ENCODE measurements at regions not wholly inside any gene's neighbourhood (a gene's known extent, or its start where the extent isn't known, plus 50 kb on each side); places are given as distances from the start of the nearest gene placed in this dataset.
"Not testable (repeated sequence)": the region's sequence is repeated elsewhere in the genome, so short reads cannot be mapped to it uniquely, and the experiment has no call there.

GRCh38 chr16:7278636-7279035 lies 54.0 kb upstream of the RBFOX1 start:
- no peak for DNase-seq

- DNase-seq: no peak
These were observed 60.0 kb upstream of the RBFOX1 start for GRCh38 chr16:7272567-7273158.

GRCh38 chr16:7271486-7271885 lies 61.2 kb upstream of the RBFOX1 start:
- no peak for DNase-seq

- no peak for DNase-seq
These were observed 61.8 kb upstream of the RBFOX1 start for GRCh38 chr16:7270823-7271222.

- DNase-seq: no peak
These were observed 62.6 kb upstream of the RBFOX1 start for GRCh38 chr16:7270006-7270405.

GRCh38 chr16:7268182-7268581 lies 64.5 kb upstream of the RBFOX1 start:
- no peak for DNase-seq

- DNase-seq: no peak
These were observed 75.6 kb upstream of the RBFOX1 start for GRCh38 chr16:7257016-7257415.

- no peak for DNase-seq
These were observed 86.1 kb upstream of the RBFOX1 start for GRCh38 chr16:7246578-7246977.

- no peak for DNase-seq
These were observed 93.1 kb upstream of the RBFOX1 start for GRCh38 chr16:7239547-7239946.

- DNase-seq: no peak
These were observed 95.7 kb upstream of the RBFOX1 start for GRCh38 chr16:7236824-7237410.

GRCh38 chr16:7233975-7234374 lies 98.7 kb upstream of the RBFOX1 start:
- DNase-seq: no peak

GRCh38 chr16:7231762-7232161 lies 100.9 kb upstream of the RBFOX1 start:
- no peak for DNase-seq

- not testable (repeated sequence) for DNase-seq
These were observed 103.0 kb upstream of the RBFOX1 start for GRCh38 chr16:7229433-7230218.

- DNase-seq: no peak
These were observed 105.4 kb upstream of the RBFOX1 start for GRCh38 chr16:7227229-7227721.

GRCh38 chr16:7221157-7221556 lies 111.5 kb upstream of the RBFOX1 start:
- DNase-seq: no peak

- no peak for DNase-seq
These were observed 113.7 kb upstream of the RBFOX1 start for GRCh38 chr16:7218936-7219335.

GRCh38 chr16:7217797-7218196 lies 114.8 kb upstream of the RBFOX1 start:
- DNase-seq: no peak

- DNase-seq: no peak
These were observed 115.9 kb upstream of the RBFOX1 start for GRCh38 chr16:7216719-7217118.

GRCh38 chr16:7211781-7212180 lies 120.9 kb upstream of the RBFOX1 start:
- no peak for DNase-seq

- DNase-seq: no peak
These were observed 123.0 kb upstream of the RBFOX1 start for GRCh38 chr16:7209598-7209997.

GRCh38 chr16:7206469-7206868 lies 126.2 kb upstream of the RBFOX1 start:
- no peak for DNase-seq

- DNase-seq: no peak
These were observed 132.3 kb upstream of the RBFOX1 start for GRCh38 chr16:7200320-7200719.

GRCh38 chr16:7185689-7186088 lies 147.0 kb upstream of the RBFOX1 start:
- no peak for DNase-seq

- no peak for DNase-seq
These were observed 147.5 kb upstream of the RBFOX1 start for GRCh38 chr16:7185165-7185564.

Measured in CD4-positive, alpha-beta T cell treated with Interleukin-21 for 1 hour (primary cell).